PC-3 (cell line): ENCODE measurements at regions not wholly inside any gene's neighbourhood (a gene's known extent, or its start where the extent isn't known, plus 50 kb on each side); places are given as distances from the start of the nearest gene placed in this dataset.

ENCODE experiments used
- ATAC-seq: fragments of 200-7000 bp; cut with Tn5 transposase; 2 replicates; pipeline ENCODE4 v1.9.1; 2020; ENCODE audit warnings: mild to moderate bottlenecking, moderate library complexity
- BruUV-seq: library from RNA; stranded (reverse); fragments of 400-500 nt; replicated peaks from 2 replicates; lab custom pipeline; 2021; lab: Mats Ljungman, UMichigan
- CTCF ChIA-PET: fragments of 300-600 bp; sonication (Branson Sonifier 250); formaldehyde crosslinking; loops from one replicate; lab custom pipeline; 2022; ENCODE audit warnings: antibody characterized with exemption; lab: Charles Lee
- POLR2A ChIA-PET: fragments of 300-600 bp; sonication (Branson Sonifier 250); formaldehyde crosslinking; loops from one replicate; lab custom pipeline; 2022; ENCODE audit warnings: antibody characterized with exemption; ENCODE audit not compliant: unreplicated experiment; lab: Charles Lee
- DNase-seq: peaks from one replicate; pipeline ENCODE4 v3.0.0-alpha.2; 2015
- H2AFZ ChIP-seq: fragments of 300-600 bp; sonication (generic); 2 replicates; pipeline ENCODE4 v1.6.0; 2016; ENCODE audit warnings: antibody characterized with exemption, low read length
- H3F3A ChIP-seq: fragments of 300-600 bp; sonication (generic); one replicate; pipeline ENCODE4 v1.6.0; 2017; ENCODE audit warnings: antibody characterized with exemption, low read length, control low read depth, mild to moderate bottlenecking; ENCODE audit not compliant: unreplicated experiment
- H3K27ac ChIP-seq: fragments of 300-600 bp; sonication (generic); 2 replicates; pipeline ENCODE4 v1.5.1; 2016; ENCODE audit warnings: mild to moderate bottlenecking, low read length
- H3K27me3 ChIP-seq: fragments of 300-600 bp; sonication (generic); 2 replicates; pipeline ENCODE4 v1.6.1; 2016; ENCODE audit warnings: low read length, mixed read lengths
- H3K36me3 ChIP-seq: fragments of 300-600 bp; sonication (generic); 2 replicates; pipeline ENCODE4 v1.6.1; 2016; ENCODE audit warnings: low read depth, mixed run types, low read length, mixed read lengths
- H3K4me1 ChIP-seq: fragments of 300-600 bp; sonication (generic); 2 replicates; pipeline ENCODE4 v1.5.1; 2016; ENCODE audit warnings: low read length; ENCODE audit not compliant: insufficient read depth
- H3K4me2 ChIP-seq: fragments of 300-600 bp; sonication (generic); 2 replicates; pipeline ENCODE4 v1.6.0; 2016; ENCODE audit warnings: low read length
- H3K4me3 ChIP-seq: fragments of 300-600 bp; sonication (generic); 2 replicates; pipeline ENCODE4 v1.5.1; 2016; ENCODE audit warnings: mild to moderate bottlenecking, low read length, mixed read lengths
- H3K79me2 ChIP-seq: fragments of 300-600 bp; sonication (generic); 2 replicates; pipeline ENCODE4 v1.6.1; 2017; ENCODE audit warnings: low read length, mixed read lengths
- H3K9ac ChIP-seq: fragments of 300-600 bp; sonication (generic); 2 replicates; pipeline ENCODE4 v1.6.0; 2016; ENCODE audit warnings: mild to moderate bottlenecking, low read length
- H3K9me2 ChIP-seq: fragments of 300-600 bp; sonication (generic); replicated peaks from 2 replicates; pipeline ENCODE4 v1.6.1; 2016; ENCODE audit warnings: mixed run types, low read length, mixed read lengths
- H3K9me3 ChIP-seq: fragments of 300-600 bp; sonication (generic); 2 replicates; pipeline ENCODE4 v1.6.1; 2016; ENCODE audit warnings: low read length, mixed read lengths
- H4K20me1 ChIP-seq: fragments of 300-600 bp; sonication (generic); 2 replicates; pipeline ENCODE4 v1.6.1; 2016; ENCODE audit warnings: low read length, mixed read lengths
- CTCF ChIP-seq: fragments of 300-600 bp; sonication (generic); conservative IDR thresholded peaks from 2 replicates; pipeline ENCODE4 v1.5.1; 2017; ENCODE audit warnings: antibody characterized with exemption, low read depth, mild to moderate bottlenecking, low read length
- EZH2 ChIP-seq: fragments of 300-600 bp; sonication (generic); IDR thresholded peaks from one replicate; pipeline ENCODE4 v1.6.1; 2017; ENCODE audit warnings: antibody characterized with exemption, mild to moderate bottlenecking, low read length; ENCODE audit not compliant: unreplicated experiment
- EZH2phosphoT487 ChIP-seq: fragments of 300-600 bp; sonication (generic); IDR thresholded peaks from 2 replicates; pipeline ENCODE4 v1.6.1; 2018; ENCODE audit warnings: mild to moderate bottlenecking, antibody characterized with exemption, low read length, borderline replicate concordance
- intact Hi-C: fragments of 100-400 bp; cut with micrococcal nuclease; formaldehyde crosslinking; loops from 2 replicates; pipeline ENCODE4 v1.9.0; 2023

GRCh38 chr2:216915557-216916150 is 55.8 kb upstream of the TNP1 start:
- H3K79me2 ChIP-seq, result no peaks in the 10 kb centered on the region
- no peak for TF ChIP-seq CTCF
- TF ChIP-seq EZH2phosphoT487, result no peak
- no peak for TF ChIP-seq EZH2
- no peak overlapping the region for H3K4me3 ChIP-seq
- H4K20me1 ChIP-seq, result no peaks in the 10 kb centered on the region
- intact Hi-C loops, result no loop called here
- CTCF ChIA-PET, result no interaction called here
- no peaks in the 10 kb centered on the region for H3K27me3 ChIP-seq
- peaks cover 20% of the 10 kb centered on the region for H3K4me1 ChIP-seq
- no peaks in the 10 kb centered on the region for H3F3A ChIP-seq
- no peak overlapping the region for H3K9ac ChIP-seq
- POLR2A ChIA-PET, result no interaction called here
- H3K4me2 ChIP-seq, result no peak overlapping the region
- no peak overlapping the region for H2AFZ ChIP-seq
- no peak for ATAC-seq
- no TSS peak for BruUV-seq
- no peaks in the 10 kb centered on the region for H3K9me3 ChIP-seq
- no peaks in the 10 kb centered on the region for H3K9me2 ChIP-seq
- no peak overlapping the region for H3K27ac ChIP-seq
- no peaks in the 10 kb centered on the region for H3K36me3 ChIP-seq
- DNase-seq, result no peak

GRCh38 chr2:216914491-216914890 is 54.6 kb upstream of the TNP1 start:
- ChIA-PET POLR2A (no interaction called here), CTCF (no interaction called here)
- H3K79me2 ChIP-seq, result no peaks in the 10 kb centered on the region
- no peak overlapping the region for H3K4me2 ChIP-seq
- intact Hi-C loops, result no loop called here
- H3K9me2 ChIP-seq, result no peaks in the 10 kb centered on the region
- TF ChIP-seq CTCF (no peak), EZH2phosphoT487 (no peak), EZH2 (no peak)
- no TSS peak for BruUV-seq
- no peaks in the 10 kb centered on the region for H3K36me3 ChIP-seq
- H3K9ac ChIP-seq, result no peak overlapping the region
- H3K4me1 ChIP-seq, result peaks cover 20% of the 10 kb centered on the region
- no peak overlapping the region for H3K4me3 ChIP-seq
- H3K27me3 ChIP-seq, result no peaks in the 10 kb centered on the region
- H3F3A ChIP-seq, result no peaks in the 10 kb centered on the region
- no peak for DNase-seq
- no peaks in the 10 kb centered on the region for H4K20me1 ChIP-seq
- H3K27ac ChIP-seq, result no peak overlapping the region
- ATAC-seq, result no peak
- no peaks in the 10 kb centered on the region for H3K9me3 ChIP-seq
- no peak overlapping the region for H2AFZ ChIP-seq

GRCh38 chr2:216911886-216912285 is 52.0 kb upstream of the TNP1 start:
- no peak overlapping the region for H3K27ac ChIP-seq
- no peak for TF ChIP-seq CTCF
- no peaks in the 10 kb centered on the region for H3K9me3 ChIP-seq
- ChIA-PET CTCF (no interaction called here), POLR2A (no interaction called here)
- H3K9me2 ChIP-seq, result no peaks in the 10 kb centered on the region
- H3K27me3 ChIP-seq, result no peaks in the 10 kb centered on the region
- peak; percentile 30 for DNase-seq
- no peak overlapping the region for H3K9ac ChIP-seq
- intact Hi-C loops, result no loop called here
- ATAC-seq, result no peak
- H3K4me3 ChIP-seq, result no peak overlapping the region
- H3K79me2 ChIP-seq, result no peaks in the 10 kb centered on the region
- H3K4me1 ChIP-seq, result peaks cover 3% of the 10 kb centered on the region
- no peak overlapping the region for H3K4me2 ChIP-seq
- H2AFZ ChIP-seq, result no peak overlapping the region
- no TSS peak for BruUV-seq
- no peaks in the 10 kb centered on the region for H3K36me3 ChIP-seq
- H4K20me1 ChIP-seq, result no peaks in the 10 kb centered on the region
- no peaks in the 10 kb centered on the region for H3F3A ChIP-seq
